Osteoblast (primary cell): ENCODE measurements at regions not wholly inside any gene's neighbourhood (a gene's known extent, or its start where the extent isn't known, plus 50 kb on each side); places are given as distances from the start of the nearest gene placed in this dataset.
"Not testable (repeated sequence)": the region's sequence is repeated elsewhere in the genome, so short reads cannot be mapped to it uniquely, and the experiment has no call there.

Experiments used
- DNase-seq: peaks from one replicate; pipeline ENCODE4 v3.0.0; 2011; ENCODE audit warnings: low spot score, mixed read lengths; ENCODE audit not compliant: insufficient read length; ENCODE audit errors: missing footprints
- H2AFZ ChIP-seq: 2 replicates; pipeline ENCODE4 v1.6.0; 2011; ENCODE audit warnings: mild to moderate bottlenecking, low read length
- H3K27ac ChIP-seq: 2 replicates; pipeline ENCODE4 v1.5.1; 2011; ENCODE audit warnings: mild to moderate bottlenecking, low read depth, low read length, moderate library complexity
- H3K27me3 ChIP-seq: 2 replicates; pipeline ENCODE4 v1.6.0; 2012; ENCODE audit warnings: mild to moderate bottlenecking, control low read depth, inconsistent platforms, low read length, moderate library complexity; ENCODE audit not compliant: insufficient read depth
- H3K36me3 ChIP-seq: 2 replicates; pipeline ENCODE4 v1.5.1; 2011; ENCODE audit warnings: mild to moderate bottlenecking, low read length, control low read depth, moderate library complexity; ENCODE audit not compliant: insufficient read depth
- H3K4me1 ChIP-seq: 2 replicates; pipeline ENCODE4 v1.5.1; 2011; ENCODE audit warnings: mild to moderate bottlenecking, low read length, control low read depth, moderate library complexity; ENCODE audit not compliant: insufficient read depth
- H3K4me2 ChIP-seq: 2 replicates; pipeline ENCODE4 v1.6.0; 2011; ENCODE audit warnings: mild to moderate bottlenecking, low read length; ENCODE audit not compliant: insufficient read depth
- H3K4me3 ChIP-seq: fragments of 200-600 bp; sonication (generic); 3 replicates; pipeline ENCODE4 v1.5.1; 2012; ENCODE audit warnings: mild to moderate bottlenecking, low read length, inconsistent platforms; ENCODE audit not compliant: insufficient read depth
- H3K79me2 ChIP-seq: 2 replicates; pipeline ENCODE4 v1.6.0; 2012; ENCODE audit warnings: mild to moderate bottlenecking, low read length, control low read depth, inconsistent platforms; ENCODE audit not compliant: insufficient read depth
- H3K9me3 ChIP-seq: 2 replicates; pipeline ENCODE4 v1.5.1; 2011; ENCODE audit warnings: low read depth, low read length, control low read depth
- H4K20me1 ChIP-seq: 2 replicates; pipeline ENCODE4 v1.6.0; 2012; ENCODE audit warnings: mild to moderate bottlenecking, low read length, control low read depth; ENCODE audit not compliant: insufficient read depth
- CTCF ChIP-seq: IDR thresholded peaks from 2 replicates; pipeline ENCODE4 v1.5.1; 2011; ENCODE audit warnings: mild to moderate bottlenecking, low read depth, low read length, moderate library complexity; ENCODE audit errors: extremely low read depth

- no peak overlapping the region for H2AFZ ChIP-seq
- no peak for TF ChIP-seq CTCF
- H3K79me2 ChIP-seq: no peaks in the 10 kb centered on the region
- peaks cover 44% of the 10 kb centered on the region for H3K4me1 ChIP-seq
- no peak overlapping the region for H3K4me2 ChIP-seq
- H4K20me1 ChIP-seq: no peaks in the 10 kb centered on the region
- no peak for DNase-seq
- peak overlapping the region; percentile 72 for H3K27ac ChIP-seq
- no peaks in the 10 kb centered on the region for H3K27me3 ChIP-seq
- no peaks in the 10 kb centered on the region for H3K9me3 ChIP-seq
- no peak overlapping the region for H3K4me3 ChIP-seq
- H3K36me3 ChIP-seq: no peaks in the 10 kb centered on the region
Observed at GRCh38 chr5:96320797-96321196, 112.3 kb downstream of the PCSK1 start.

- not testable (repeated sequence) for H3K27me3 ChIP-seq, H3K9me3 ChIP-seq, H3K79me2 ChIP-seq, H3K4me2 ChIP-seq, DNase-seq, H3K36me3 ChIP-seq, H2AFZ ChIP-seq, H3K4me3 ChIP-seq, H4K20me1 ChIP-seq
- Histone ChIP-seq H3K27ac (peak overlapping the region; percentile 72), H3K4me1 (peaks cover 44% of the 10 kb centered on the region)
Observed at GRCh38 chr5:96319981-96320739, 112.9 kb downstream of the PCSK1 start.

GRCh38 chr5:96318569-96319110 is 114.4 kb downstream of the PCSK1 start:
- Histone ChIP-seq H3K36me3 (no peaks in the 10 kb centered on the region), H4K20me1 (no peaks in the 10 kb centered on the region), H2AFZ (no peak overlapping the region), H3K4me3 (no peak overlapping the region), H3K27me3 (no peaks in the 10 kb centered on the region), H3K4me2 (no peak overlapping the region), H3K4me1 (peaks cover 30% of the 10 kb centered on the region), H3K79me2 (no peaks in the 10 kb centered on the region), H3K9me3 (no peaks in the 10 kb centered on the region), H3K27ac (no peak overlapping the region)
- no peak for TF ChIP-seq CTCF
- no peak for DNase-seq

GRCh38 chr5:96317945-96318344 is 115.1 kb downstream of the PCSK1 start:
- Histone ChIP-seq H3K4me2 (no peak overlapping the region), H4K20me1 (no peaks in the 10 kb centered on the region), H3K36me3 (no peaks in the 10 kb centered on the region), H2AFZ (no peak overlapping the region), H3K79me2 (no peaks in the 10 kb centered on the region), H3K4me3 (no peak overlapping the region), H3K4me1 (peaks cover 30% of the 10 kb centered on the region), H3K27ac (no peak overlapping the region), H3K27me3 (no peaks in the 10 kb centered on the region), H3K9me3 (no peaks in the 10 kb centered on the region)
- TF ChIP-seq CTCF: peak; percentile 9
- DNase-seq: no peak
